GM21786 (cell line): ENCODE measurements at regions not wholly inside any gene's neighbourhood (a gene's known extent, or its start where the extent isn't known, plus 50 kb on each side); places are given as distances from the start of the nearest gene placed in this dataset.
"Not testable (repeated sequence)": the region's sequence is repeated elsewhere in the genome, so short reads cannot be mapped to it uniquely, and the experiment has no call there.

Experiments
- ATAC-seq: cut with Tn5 transposase; IDR thresholded peaks from one replicate; pipeline ENCODE4 v1.9.1; 2021; ENCODE audit not compliant: unreplicated experiment

- no peak for ATAC-seq
These were observed 773.5 kb upstream of the LRRTM1 start for GRCh38 chr2:81078102-81078501.

- ATAC-seq, result no peak
These were observed 772.8 kb upstream of the LRRTM1 start for GRCh38 chr2:81077396-81077795.

- ATAC-seq, result no peak
These were observed 768.9 kb upstream of the LRRTM1 start for GRCh38 chr2:81073412-81073811.

- ATAC-seq, result no peak
These were observed 763.6 kb upstream of the LRRTM1 start for GRCh38 chr2:81068144-81068543.

- ATAC-seq, result no peak
These were observed 756.5 kb upstream of the LRRTM1 start for GRCh38 chr2:81061016-81061415.

DNA sequence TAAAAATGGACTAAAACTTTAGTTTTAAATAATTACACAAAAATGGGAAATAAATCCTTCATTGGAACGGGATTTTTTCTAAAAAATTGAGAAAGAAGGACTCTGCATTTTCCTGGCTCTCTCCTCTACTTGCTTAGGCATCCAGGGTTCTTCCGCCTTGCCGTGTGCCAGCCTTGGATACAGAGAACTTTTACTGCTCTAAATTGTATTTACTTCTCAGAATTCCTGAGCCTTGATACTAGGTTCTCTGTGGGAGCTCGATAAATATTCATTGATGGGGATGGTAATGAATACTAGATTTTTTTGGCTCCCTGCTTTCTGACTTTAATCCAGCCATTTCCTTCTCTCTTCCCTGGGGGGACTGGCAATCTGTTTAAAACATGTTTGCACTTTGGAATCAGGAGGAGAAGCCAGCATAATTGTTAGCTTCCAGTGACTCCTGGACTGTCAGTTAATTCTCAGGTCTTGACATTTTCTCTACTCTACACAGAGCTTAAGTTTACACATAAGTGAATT, 746.1 kb upstream of the LRRTM1 start:
- ATAC-seq, result no peak

- ATAC-seq, result no peak
These were observed 739.1 kb upstream of the LRRTM1 start for GRCh38 chr2:81043681-81044080.

- no peak for ATAC-seq
These were observed 702.6 kb upstream of the LRRTM1 start for GRCh38 chr2:81007104-81007503.

DNA sequence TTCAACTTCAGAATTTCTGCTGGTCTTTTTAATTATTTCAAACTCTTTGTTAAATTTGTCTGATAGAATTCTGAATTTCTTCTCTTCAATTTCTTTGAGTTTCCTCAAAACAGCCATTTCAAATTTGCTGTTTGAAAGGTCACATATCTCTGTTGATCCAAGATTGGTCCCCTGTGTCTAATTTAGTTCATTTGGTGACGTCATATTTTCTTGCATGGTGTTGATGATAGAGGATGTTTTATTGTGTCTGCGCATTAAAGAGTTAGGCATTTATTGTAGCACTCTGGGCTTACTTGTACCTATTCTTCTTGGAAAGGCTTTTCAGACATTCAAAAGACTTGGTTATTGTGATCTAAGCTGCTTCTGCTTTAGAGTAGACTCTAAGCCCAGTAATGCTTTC, 698.4 kb upstream of the LRRTM1 start:
- ATAC-seq, result no peak

- no peak for ATAC-seq
These were observed 682.9 kb upstream of the LRRTM1 start for GRCh38 chr2:80987466-80987865.

- no peak for ATAC-seq
These were observed 665.3 kb upstream of the LRRTM1 start for GRCh38 chr2:80969900-80970299.

- ATAC-seq, result no peak
These were observed 663.9 kb upstream of the LRRTM1 start for GRCh38 chr2:80968450-80968849.

DNA sequence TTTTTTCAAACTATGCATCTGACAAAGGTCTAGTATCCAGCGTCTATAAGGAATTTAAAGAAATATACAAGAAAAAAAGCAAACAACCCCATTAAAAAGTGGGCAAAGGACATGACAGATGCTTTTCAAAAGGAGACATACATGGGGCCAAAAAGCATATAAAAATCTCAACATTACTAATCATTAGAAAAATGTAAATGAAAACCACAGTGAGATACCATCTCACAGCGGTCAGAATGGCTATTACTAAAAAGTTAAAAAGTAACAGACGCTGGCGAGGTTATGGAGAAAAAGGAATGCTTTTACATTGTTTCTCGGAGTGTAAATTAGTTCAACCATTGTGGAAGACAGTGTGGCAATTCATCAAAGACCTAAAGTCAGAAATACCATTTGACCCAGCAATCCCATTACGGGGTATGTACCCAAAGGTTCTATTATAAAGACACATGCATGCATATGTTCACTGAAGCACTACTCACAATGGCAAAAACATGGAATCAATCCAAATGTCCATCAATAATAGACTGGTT, 643.1 kb upstream of the LRRTM1 start:
- ATAC-seq, result no peak

GRCh38 chr2:80943487-80943886, 638.9 kb upstream of the LRRTM1 start:
- no peak for ATAC-seq

- no peak for ATAC-seq
These were observed 638.2 kb upstream of the LRRTM1 start for GRCh38 chr2:80942766-80943165.

GRCh38 chr2:80938463-80938862, 633.9 kb upstream of the LRRTM1 start:
- no peak for ATAC-seq

GRCh38 chr2:80931820-80932219, 627.3 kb upstream of the LRRTM1 start:
- ATAC-seq, result not testable (repeated sequence)

DNA sequence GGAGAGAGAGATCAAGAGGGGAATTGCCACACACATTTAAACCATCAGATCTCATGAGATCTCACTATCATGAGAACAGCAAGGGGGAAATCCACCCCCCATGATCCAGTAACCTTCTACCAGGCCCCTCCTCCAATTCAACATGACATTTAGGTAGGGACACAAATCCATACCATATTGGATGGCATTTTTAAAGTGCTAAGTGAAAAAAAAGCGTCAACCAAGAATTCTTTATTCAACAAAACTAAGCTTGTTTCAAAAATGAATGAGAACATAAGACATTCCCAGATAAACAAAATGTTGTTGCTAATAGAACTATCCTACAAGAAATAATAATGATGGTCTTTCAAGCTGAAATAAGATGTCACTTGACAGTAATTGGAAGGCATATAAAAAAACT, 626.2 kb upstream of the LRRTM1 start:
- no peak for ATAC-seq

GRCh38 chr2:80926168-80926567, 621.6 kb upstream of the LRRTM1 start:
- no peak for ATAC-seq

DNA sequence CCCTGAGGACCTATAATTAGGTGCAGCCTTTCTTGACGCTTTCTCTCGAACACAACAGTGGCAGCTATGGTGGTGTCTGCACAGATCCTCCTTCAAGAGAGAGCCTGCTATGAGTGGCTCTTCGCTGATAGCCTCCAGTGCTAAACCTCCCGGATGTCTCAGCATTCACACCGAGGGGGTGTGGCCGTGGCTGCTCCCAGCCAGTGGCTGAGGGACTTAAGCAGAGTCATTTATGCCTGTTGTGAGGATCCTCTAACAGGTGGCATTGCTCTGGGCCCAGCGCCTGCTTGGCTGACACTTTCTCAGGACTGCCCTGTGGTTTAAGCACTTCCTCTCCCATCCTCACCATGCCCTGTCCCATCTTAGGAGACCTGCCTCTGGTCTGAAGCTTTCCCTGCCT, 592.0 kb upstream of the LRRTM1 start:
- no peak for ATAC-seq

DNA sequence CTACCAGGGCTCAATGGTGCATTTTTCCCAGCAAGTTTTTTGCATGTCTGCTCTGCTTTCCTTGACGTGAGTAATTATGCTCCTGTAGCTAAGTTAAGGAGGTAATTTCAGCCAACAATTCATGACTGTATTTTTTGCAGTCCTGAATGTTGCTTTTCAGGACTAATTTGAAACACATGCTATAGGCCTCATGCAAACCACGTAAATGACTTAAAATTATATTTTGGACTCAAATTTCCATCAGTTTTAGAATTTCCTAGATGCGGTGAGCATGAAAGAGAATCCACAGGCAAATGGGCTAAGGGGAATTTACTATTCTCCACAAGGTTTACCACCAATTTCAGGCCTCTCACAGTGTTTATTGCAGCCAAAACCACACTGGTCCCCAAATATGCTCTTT, 589.9 kb upstream of the LRRTM1 start:
- ATAC-seq, result no peak

GRCh38 chr2:80893711-80894110, 589.2 kb upstream of the LRRTM1 start:
- ATAC-seq, result no peak

GRCh38 chr2:80889009-80889408, 584.5 kb upstream of the LRRTM1 start:
- no peak for ATAC-seq
